Umbilical cord (tissue), 1 donor: ENCODE measurements at regions not wholly inside any gene's neighbourhood (a gene's known extent, or its start where the extent isn't known, plus 50 kb on each side); places are given as distances from the start of the nearest gene placed in this dataset.
"Not testable (repeated sequence)": the region's sequence is repeated elsewhere in the genome, so short reads cannot be mapped to it uniquely, and the experiment has no call there.

Source experiments
- DNase-seq: peaks from one replicate; pipeline ENCODE4 v3.0.0-alpha.2; 2015; ENCODE audit warnings: low spot score

- no peak for DNase-seq
These were observed 478.7 kb downstream of the HTR1B start for GRCh38 chr6:76984572-76984971.

- DNase-seq, result no peak
These were observed 480.7 kb downstream of the HTR1B start for GRCh38 chr6:76982476-76983199.

GRCh38 chr6:76972474-76972873 is 490.8 kb downstream of the HTR1B start:
- no peak for DNase-seq

- not testable (repeated sequence) for DNase-seq
These were observed 504.1 kb downstream of the HTR1B start for GRCh38 chr6:76959177-76959576.

- no peak for DNase-seq
These were observed 520.9 kb downstream of the HTR1B start for GRCh38 chr6:76942203-76942966.

- DNase-seq, result no peak
These were observed 523.1 kb downstream of the HTR1B start for GRCh38 chr6:76940191-76940590.

- DNase-seq, result peak; percentile 1
These were observed 548.6 kb downstream of the HTR1B start for GRCh38 chr6:76914737-76915136.

GRCh38 chr6:76905541-76905940 is 557.8 kb downstream of the HTR1B start:
- DNase-seq, result not testable (repeated sequence)

- DNase-seq, result no peak
These were observed 570.7 kb downstream of the HTR1B start for GRCh38 chr6:76892542-76892941.

GRCh38 chr6:76888351-76888750 is 574.9 kb downstream of the HTR1B start:
- no peak for DNase-seq

GRCh38 chr6:76886900-76887299 is 576.4 kb downstream of the HTR1B start:
- no peak for DNase-seq

- DNase-seq, result no peak
These were observed 577.4 kb downstream of the HTR1B start for GRCh38 chr6:76885861-76886301.

GRCh38 chr6:76881414-76881813 is 581.9 kb downstream of the HTR1B start:
- no peak for DNase-seq

GRCh38 chr6:76876922-76877553 is 586.3 kb downstream of the HTR1B start:
- DNase-seq, result peak; percentile 62

GRCh38 chr6:76876430-76876829 is 586.9 kb downstream of the HTR1B start:
- not testable (repeated sequence) for DNase-seq

- DNase-seq, result no peak
These were observed 596.1 kb downstream of the HTR1B start for GRCh38 chr6:76867182-76867581.

- peak; percentile 43 for DNase-seq
These were observed 597.0 kb downstream of the HTR1B start for GRCh38 chr6:76866091-76866915.

- DNase-seq, result peak; percentile 44
These were observed 600.4 kb downstream of the HTR1B start for GRCh38 chr6:76862936-76863335.

GRCh38 chr6:76861403-76861802 is 601.9 kb downstream of the HTR1B start:
- no peak for DNase-seq

GRCh38 chr6:76856065-76856464 is 607.2 kb downstream of the HTR1B start:
- DNase-seq, result no peak

- DNase-seq, result peak; percentile 32
These were observed 610.5 kb downstream of the HTR1B start for GRCh38 chr6:76852776-76853175.
